ENCODE measurements at regions not wholly inside any gene's neighbourhood (a gene's known extent, or its start where the extent isn't known, plus 50 kb on each side); places are given as distances from the start of the nearest gene placed in this dataset.

DNA sequence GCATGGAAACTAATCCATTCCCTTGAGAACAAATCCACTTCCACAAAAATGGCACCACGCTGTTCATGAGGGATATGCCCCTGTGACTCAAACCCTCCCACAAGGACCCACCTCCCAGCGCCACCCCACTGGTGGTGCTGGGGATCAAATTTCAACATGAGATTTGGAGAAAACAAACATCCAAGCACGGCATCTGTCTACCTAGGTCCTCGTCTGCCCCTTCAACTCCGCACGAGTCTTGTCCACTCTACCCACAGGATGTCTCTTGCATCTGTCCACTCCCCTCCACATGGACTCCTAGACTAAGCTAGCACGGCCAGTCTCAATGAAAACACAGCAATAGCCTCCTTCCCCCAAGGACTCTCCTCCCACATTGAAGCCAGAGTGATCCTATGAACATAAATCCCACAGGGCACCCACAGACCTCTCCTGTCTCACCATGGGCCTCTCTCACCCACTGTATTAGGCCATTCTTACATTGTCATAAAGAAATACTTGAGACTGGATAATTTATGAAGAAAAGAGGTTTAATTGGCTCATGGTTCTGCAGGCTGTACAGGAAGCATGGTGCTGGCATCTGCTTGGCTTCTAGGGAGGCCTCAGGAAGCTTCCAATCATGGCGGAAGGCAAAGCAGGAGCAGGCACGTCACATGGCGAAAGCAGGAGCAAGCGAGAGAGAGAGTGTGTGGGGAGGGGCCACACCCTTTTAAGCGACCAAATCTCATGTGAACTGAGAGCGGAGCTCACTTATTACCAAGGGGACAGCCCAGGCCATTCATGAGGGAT, 101.4 kb downstream of the TOMM20 start:
- no peak for DNase-seq (ENCODE audit: low read depth, low spot score)

DNA sequence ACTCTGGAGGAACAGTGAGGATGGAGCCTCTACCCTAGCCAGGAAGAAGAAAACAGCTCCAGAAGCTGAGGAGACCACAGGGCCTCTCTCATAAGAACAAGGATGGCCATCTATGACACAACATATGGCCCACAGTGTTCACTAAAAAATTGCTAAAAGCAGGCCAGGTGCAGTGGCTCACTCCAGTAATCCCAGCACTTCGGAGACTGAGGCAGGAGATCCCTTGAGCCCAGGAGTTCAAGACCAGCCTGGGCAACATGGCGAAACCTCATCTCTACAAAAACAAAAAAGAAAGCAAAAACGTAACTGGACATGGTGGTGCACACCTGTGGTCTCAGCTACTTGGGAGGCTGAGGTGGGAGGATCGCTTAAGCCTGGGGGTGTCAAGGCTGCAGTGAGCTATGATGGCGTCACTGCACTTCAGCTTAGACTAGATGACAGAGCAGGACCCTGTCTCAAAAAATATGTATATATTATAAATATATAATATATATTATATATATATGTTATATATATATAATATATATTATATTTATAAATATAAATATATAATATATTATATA, 103.1 kb downstream of the TOMM20 start:
- DNase-seq (ENCODE audit: low read depth, low spot score) = no peak

DNA sequence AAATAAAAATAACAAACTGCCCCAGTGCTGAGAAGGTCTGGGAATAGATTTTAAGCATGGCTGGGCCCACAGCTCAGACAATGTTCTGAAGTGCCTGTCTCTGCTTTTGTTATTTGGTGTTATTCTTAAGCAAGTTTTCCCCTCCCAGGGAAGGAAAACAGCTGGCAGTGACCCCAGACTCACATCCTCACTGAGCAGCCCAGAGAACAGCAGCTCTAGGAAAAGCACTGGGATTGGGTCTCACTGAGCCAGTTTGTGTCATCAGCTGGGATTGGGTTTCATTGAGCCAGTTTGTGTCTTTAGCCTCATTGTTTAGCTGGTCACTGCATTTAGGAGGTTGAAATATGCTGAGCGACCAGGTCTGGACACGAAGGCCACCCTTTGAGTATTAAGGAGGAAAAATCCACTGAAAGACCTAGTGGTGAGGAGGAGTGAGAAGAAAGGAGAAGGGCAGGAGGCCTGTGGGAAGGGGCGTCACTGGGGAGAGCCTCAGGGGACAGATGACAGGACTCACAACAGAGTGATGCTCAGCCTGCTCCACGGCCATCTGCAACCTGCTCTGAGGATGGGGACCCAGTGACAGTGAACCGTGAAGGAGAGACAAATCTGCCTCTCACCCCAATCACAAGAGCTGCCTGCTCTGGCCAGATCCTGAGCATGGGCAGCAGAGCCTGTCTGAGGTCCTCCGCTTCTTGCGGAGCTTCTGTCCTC, 103.8 kb downstream of the TOMM20 start:
- no peak for DNase-seq (ENCODE audit: low read depth, low spot score)

DNA sequence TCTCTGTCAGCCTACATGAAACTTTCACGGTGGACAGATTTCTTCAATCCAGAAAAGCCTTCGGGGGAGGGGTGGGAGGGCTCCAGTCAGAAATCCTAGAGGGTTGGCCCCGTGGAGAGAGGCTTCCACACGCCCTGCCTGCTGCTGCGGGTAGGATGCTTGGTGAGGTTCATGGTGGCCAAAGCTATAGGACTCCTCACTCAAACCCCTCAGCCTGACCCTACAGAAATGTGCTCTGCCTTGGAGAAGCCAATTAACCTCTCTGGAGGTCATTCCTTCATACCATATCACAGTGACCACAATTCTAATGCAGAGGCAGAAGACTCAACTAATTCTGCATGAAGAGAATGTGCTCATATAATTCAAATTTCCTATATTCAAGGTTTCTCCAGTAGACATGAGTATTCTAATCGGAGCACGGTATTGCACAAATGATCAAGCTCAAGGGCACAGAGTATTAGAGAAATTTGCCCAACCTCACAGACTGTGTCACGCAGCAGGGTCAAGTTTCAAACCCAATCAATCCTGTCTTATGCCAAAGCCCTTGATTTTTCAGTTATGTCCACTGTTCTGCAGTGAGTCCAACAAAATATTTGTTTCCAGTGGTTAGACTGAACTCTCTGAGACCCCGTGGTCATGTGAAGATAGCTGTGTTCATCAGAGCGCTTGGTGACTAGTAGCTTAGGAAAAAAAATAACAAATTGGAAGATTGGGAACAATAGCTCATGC, 104.8 kb downstream of the TOMM20 start:
- DNase-seq (ENCODE audit: low read depth, low spot score) = no peak

DNA sequence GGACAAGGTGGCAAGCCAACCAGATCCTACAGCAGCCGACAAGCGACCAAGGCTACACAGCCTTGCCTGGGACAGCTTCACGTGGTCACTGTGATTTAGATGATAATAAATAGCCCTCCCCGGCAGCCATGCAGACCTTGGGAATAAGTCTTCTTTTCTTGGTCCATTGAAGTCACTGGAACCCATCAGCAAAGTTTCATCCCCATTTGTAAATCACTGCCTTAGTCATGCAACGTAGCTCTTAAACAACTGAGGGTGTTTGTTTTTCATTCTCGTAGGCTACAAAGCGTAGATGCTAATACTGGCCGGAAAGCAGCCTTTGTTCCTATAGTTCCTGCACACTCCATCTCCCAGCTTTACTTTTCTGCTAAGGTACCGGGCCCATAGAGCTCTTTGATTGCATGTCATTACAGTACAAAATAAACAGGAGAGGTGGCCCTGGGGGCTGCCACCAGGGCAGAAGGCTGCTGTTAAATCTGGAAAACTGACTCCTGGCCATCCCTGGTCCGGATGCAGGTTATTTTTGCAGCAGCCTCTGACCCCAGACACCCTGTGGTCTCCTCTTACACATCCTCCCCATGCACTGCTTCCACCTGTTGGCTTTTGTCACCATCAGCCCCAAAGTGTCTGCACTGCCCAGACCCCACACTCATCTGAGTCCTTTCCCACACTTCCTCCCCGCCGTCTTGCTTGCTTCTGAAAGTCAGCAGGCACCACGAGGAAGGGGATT, 105.5 kb downstream of the TOMM20 start:
- DNase-seq (ENCODE audit: low read depth, low spot score) = no peak

DNA sequence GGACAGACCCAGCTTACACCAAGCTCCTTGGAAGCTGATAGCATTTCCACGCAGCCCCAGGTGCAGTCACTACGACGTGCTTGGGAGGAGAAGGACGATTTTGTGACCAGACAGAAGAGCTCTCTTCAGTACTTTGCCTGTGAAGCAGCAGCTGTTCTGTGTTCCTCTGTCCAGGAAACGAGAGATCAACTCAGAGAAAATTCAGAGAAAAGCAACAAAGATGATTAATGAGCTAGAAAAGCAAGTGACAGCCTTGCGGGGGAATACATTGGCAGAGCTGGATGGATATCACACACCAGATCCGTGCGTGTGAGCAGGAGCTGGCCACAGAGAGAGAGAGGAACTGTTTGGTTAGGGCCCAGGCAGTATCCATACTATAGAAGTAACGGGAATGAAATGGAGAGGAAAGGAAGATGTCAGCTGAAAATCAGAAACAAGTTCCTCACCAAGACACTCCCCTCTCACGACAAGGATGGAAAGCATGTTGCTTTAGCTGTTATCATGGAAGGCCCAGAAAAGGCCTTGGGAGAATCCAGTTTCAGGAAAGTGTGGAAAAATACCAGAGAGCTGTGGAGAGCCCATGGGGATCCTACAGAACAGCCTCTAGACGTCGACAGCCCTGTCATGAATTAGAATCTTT, 106.2 kb downstream of the TOMM20 start:
- no peak for DNase-seq (ENCODE audit: low read depth, low spot score)

DNA sequence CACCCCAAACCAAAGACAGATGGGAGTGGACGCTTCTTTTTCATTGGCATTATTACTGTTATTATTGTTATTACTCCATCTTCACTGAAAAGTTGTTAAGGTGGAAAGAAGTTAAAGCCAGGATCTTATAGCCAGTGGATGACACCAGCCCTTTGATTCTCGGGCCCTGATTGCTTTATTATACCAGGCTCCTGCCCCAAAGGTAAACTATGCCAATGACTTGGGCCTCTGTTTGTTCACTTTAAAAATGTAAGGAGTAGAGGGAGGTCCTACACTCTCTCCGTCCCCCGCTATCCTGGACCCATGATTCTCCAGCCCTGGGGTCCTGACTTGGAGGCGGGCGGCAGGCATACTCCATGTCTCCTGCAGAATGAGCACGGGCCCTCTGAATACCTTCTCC, 106.8 kb downstream of the TOMM20 start:
- DNase-seq (ENCODE audit: low read depth, low spot score) = no peak

DNA sequence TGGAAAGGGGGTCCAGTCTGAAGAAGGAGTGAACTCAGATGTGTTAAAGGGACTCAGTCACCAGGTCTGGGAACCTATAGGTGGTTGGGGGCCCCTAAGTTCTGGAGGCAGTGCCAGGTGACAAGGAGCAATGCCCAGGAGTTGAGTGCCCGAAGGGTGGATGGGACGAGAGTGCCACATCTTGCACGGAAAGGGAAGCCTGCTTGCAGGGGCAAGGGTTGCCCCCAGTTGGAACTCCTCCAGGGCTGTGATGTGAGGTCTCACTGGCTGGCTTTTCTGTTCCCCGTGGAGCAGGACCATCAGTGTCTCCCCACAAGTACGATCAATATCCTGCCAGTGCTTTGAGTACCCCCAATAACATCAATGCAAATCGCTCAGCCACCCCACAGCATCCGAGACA, 107.3 kb downstream of the TOMM20 start:
- DNase-seq (ENCODE audit: low read depth, low spot score) = no peak

DNA sequence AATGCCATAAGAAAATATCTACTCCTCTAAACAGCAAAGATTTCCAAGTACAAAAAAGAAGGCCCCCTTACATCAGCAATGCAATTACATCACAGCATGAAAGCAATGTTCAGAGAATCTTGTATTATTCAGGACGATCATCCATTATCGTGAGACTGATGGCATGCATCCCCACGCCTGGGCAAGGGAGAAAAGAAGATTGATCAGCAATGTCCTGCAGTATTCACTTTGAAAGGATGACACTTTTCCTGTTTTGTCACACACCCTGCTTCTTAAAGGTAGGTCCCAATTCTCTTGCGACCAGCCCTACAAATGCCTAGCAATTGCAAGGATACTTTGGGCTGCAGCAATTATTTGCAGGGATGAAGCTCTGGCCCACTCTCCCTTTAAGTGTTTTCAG, 108.7 kb downstream of the TOMM20 start:
- no peak for DNase-seq (ENCODE audit: low read depth, low spot score)

DNA sequence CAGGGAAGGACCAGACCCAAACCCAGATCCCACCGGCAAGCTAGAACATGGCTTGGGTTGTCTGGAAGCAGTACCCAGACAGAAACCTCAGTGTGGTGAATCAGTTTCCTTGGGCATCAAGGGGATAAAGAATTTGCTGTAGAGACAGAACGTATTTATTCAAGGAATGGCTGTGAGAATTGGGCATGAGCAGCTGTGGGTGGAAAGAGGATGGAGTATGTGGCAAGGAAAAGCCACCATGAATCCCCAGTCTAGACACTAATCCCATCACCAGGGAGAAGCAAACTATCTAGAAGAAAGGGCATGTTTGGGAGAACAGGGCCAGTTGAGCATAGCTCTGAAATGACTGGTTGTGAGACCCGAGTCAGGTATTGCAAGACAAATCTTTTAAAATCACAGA, 109.2 kb downstream of the TOMM20 start:
- no peak for DNase-seq (ENCODE audit: low read depth, low spot score)

DNA sequence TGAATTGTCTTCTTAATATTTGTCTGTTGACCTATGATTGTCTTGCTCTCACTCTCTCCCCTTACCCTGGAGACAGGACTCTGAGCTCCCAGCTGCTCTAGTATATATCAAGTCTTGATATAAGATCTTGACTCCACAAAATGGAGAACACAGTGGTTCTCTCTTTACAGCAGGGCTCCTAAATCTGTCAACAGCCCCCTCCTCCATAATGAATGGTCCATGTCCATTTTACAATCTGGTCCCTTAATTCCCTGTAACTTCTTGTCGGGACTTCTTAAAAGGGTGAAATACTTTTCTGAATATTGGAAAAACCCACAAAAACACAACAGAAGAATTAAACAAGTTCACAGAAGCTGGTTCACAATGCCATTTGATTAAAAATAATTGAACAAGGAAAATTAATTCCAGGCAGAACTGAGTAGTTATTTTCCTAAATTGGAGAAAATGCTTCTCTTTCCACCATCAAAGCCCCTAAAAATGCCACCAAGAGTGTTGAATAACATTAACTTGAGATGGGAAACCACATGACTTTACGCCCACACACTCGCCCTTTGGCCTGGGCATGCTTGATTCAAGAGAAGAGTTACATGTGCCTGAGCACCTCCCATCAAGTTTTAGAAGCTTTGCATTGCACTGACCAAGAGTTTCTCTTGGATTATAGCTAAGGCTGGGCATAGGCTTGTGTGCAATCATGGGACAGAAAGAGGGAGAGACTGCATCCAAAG, 109.8 kb downstream of the TOMM20 start:
- no peak for DNase-seq (ENCODE audit: low read depth, low spot score)

DNA sequence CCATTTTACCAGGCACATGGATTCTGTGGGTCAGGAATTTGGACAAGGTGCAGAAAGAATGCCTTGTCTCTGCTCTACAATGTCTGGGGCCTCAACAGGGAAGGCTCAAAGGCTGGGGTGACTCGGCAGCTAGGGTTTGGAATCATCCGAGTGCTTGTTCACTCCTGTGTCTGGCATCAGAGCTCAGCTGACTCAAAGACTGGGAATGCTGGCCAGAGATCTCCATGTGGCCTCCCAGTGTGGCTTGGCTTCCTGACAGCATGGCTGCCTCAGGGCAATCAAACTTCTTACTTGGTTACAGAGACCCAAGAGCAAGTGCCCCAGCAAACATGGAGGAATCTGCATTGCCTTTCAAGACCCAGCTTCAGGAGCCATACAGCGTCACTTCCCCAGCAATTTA, 110.5 kb downstream of the TOMM20 start:
- DNase-seq (ENCODE audit: low read depth, low spot score) = no peak

DNA sequence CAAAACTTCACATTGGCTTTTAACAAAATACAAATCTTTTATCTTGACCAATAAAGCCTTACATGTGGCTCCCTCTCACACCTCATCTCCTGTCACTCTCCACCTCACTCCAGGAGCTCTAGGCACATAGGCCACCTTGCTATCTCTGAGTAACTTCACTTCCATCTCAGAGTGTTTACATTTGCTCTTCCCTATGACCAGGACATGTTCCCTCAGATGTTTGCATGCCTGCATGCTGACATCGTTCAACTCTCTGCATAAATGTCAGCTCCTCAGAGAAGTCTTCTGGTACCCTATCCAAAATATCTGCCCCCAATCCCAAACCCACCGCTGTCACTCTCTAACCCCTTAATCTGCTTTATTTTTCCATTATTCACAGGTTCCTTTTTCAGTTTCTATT, 110.9 kb downstream of the TOMM20 start:
- DNase-seq (ENCODE audit: low read depth, low spot score) = no peak

DNA sequence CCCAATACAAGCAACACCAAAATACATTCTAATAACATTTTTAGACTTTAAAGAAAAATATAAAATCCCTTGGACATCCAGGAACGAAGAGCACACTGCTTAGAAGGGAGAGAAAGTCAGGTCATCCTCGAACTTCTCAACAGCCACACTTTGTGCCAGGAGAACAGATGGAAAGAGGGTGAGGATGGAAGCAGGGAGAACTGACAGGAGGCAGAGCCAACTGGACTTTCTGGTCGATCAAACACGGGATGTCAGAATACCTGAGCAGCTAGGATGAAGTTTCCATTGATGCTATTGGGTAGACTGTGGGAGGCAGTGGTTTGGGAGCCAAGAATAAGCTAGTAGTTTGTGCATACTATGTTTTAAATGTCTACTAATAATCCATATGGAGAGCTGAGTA, 111.4 kb downstream of the TOMM20 start:
- no peak for DNase-seq (ENCODE audit: low read depth, low spot score)

DNA sequence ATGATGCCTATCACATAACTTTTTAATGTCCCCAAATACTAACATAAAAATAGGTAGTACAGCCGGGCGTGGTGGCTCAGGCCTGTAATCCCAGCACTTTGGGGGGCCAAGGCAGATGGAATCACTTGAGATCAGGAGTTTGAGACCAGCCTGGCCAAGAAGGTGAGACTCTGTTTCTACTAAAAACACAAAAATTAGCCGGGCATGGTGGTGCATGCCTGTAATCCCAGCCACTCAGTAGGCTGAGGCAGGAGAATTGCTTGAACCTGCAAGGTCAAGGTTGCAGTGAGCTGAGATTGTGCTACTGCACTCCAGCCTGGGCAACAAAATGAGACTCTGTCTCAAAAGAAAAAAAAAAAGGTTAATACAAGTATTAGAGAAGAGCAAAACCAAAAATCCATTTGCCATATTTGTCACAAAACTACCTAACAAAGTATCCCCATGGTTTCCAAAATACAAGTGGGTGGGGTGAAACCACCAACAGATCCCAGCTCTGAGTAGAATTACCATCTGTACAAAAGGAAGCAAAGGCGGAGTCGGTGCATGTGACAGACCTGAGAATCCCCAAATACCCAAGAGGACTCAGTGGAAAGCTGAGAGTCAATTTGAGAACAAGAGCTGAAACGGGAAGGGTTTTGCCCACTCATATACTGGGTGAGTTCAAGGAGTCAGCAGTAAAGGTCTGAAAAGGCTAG, 113.2 kb downstream of the TOMM20 start:
- DNase-seq (ENCODE audit: low read depth, low spot score) = no peak

DNA sequence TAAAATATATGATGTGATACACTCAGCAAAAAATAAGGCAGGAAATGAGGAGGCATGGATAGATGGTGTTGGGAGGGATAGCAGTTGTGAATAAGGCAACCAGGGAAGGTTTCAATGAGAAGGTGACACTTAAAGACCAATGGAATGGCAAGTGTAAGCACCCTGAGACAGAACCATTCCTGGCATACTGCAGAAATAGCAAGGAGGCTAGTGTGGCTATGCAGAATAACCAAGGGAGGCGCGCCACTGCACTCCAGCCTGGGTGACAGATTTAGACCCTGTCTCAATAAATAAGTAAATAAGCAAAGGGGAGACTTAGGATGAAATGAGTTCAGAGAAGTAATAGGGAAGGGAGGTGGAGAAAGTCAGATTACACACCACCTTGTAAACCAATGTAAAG, 113.9 kb downstream of the TOMM20 start:
- no peak for DNase-seq (ENCODE audit: low read depth, low spot score)

DNA sequence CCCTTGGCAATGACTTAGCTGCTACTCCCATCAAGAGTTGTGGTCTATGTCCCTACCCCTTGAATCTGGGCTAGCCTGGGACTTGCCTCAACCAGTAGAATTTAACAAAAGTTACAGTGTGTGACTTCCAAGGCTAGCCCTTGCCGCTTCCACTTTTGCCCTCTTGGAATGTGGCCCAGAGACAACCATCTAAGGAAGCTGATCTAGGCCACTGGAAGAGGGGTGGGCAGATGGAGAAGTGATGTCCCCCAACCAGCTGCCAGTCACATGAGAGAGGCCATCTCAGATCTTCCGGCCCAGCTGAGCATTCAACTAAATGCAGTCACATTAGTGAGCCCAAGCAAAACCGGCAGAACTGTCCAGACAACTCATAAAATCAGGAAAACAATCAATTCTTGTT, 115.1 kb downstream of the TOMM20 start:
- no peak for DNase-seq (ENCODE audit: low read depth, low spot score)

DNA sequence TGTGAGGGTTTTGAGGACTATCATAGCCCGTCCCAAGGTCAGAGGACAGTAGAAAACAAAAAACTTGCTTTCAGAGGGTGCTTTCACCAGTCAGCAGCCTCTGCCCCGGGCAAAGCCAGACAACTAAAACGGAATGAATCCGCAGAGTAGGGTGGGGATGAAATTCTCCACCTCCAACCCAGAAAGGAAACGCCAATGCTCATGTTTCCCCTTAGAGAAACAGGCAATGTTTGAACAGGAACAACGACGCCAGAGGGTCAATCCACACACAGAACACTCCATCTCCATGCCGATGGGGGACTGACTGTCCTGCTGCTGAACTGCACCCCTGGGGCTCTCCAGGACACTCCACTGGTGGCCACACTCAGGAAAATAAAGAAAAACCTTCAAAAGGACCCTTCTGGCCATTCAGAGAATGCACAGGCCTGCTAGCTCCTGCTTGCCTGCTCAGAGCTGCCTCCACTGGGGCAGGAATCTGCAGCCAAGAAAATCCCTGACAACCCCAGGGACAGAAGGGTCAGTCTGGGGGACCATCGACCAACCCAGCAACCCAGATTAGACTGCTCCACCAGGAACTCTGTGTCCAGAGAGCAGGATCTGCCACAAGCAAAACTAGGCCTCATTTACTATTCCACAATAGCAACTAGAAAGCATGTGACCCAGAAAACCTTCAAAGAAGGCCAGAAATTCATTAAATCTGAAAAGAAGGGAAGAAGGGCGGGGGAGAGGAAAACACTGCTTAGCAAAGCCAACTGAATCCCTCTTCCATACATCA, 116.0 kb downstream of the TOMM20 start:
- DNase-seq (ENCODE audit: low read depth, low spot score) = no peak

All from smooth muscle cell of the brain vasculature (primary cell).